ENCODE measurements at regions not wholly inside any gene's neighbourhood (a gene's known extent, or its start where the extent isn't known, plus 50 kb on each side); places are given as distances from the start of the nearest gene placed in this dataset.
"Not testable (repeated sequence)": the region's sequence is repeated elsewhere in the genome, so short reads cannot be mapped to it uniquely, and the experiment has no call there.

GRCh38 chr2:210963386-210963785 is 407.0 kb downstream of the CPS1 start:
- no peak for DNase-seq

- no peak for DNase-seq
These were observed 407.9 kb downstream of the CPS1 start for GRCh38 chr2:210964141-210964764.

GRCh38 chr2:210965472-210965871 is 409.1 kb downstream of the CPS1 start:
- DNase-seq = no peak

DNA sequence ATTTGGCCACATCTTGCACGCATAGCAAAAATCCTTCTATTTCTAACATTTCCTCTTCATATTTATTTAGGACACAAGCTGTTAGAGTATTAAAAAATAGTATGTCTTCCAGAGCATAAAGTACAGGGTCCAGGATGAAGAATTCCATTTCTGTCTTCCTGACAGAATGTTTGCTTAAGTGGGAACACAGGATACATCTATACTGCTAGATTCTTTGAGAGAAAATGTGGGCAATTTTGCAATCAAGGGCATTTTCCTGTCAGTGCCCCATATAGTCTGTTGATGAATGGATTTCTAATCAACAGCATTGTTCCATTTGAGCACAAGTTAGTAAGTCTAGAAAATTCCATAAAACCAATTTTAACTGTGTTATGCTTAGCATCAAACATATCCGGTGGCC is 409.9 kb downstream of the CPS1 start:
- DNase-seq = no peak

DNA sequence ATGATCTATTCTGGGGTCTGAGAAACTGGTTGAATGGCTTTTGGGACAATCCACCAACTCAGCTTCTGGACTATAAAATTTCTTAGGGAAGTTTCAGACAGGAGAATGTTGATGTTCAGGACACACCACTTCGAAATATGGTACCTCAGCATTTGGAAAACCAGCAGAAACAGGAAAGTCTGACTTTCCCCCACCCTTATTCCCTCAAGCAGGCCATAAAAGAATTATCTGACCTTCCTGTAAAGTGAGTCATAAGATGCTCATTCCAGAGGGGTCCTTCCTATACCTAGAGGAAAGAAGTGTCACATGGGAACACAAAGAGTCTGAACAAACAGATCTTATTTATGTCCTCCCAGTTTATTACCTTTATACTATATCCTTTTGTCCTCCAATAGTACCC is 415.0 kb downstream of the CPS1 start:
- DNase-seq = no peak

DNA sequence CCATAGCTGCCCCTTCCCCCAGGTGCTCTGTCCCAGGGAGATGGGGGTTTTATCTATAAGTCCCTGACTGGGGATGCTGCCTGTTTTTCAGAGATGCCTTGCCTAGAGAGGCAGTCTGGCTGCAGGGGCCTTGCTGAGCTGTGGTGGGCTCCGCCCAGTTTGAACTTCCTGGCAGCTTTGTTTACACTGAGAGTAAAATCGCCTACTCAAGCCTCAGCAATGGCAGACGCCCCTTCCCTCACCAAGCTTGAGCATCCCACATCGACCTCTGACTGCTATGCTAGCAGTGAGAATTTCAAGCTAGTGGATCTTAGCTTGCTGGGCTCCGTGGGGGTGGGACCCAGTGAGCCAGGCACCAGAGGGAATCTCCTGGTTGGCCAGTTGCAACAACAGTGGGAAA is 430.4 kb downstream of the CPS1 start:
- not testable (repeated sequence) for DNase-seq

- no peak for DNase-seq
These were observed 434.7 kb downstream of the CPS1 start for GRCh38 chr2:210991107-210991506.

DNA sequence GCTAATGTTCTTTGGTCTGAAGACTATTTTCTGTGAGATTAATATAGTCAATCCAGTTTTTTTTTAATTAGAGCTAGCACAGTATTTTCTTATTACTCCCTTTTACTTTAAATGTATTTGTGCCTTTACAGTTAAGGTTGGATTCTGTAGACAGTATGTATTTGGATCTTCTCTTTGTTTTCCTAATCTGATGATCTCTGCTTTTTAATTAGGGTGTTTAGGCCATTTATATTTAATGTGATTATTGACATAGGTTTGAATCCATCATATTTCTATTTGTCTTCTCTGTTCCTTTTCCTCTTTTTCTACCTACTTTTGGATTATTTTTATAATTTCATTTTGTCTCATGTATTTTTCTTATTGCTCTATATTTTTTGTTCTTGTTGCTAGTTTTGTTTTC is 437.7 kb downstream of the CPS1 start:
- DNase-seq = no peak

GRCh38 chr2:210997373-210997772 is 441.0 kb downstream of the CPS1 start:
- DNase-seq = no peak

DNA sequence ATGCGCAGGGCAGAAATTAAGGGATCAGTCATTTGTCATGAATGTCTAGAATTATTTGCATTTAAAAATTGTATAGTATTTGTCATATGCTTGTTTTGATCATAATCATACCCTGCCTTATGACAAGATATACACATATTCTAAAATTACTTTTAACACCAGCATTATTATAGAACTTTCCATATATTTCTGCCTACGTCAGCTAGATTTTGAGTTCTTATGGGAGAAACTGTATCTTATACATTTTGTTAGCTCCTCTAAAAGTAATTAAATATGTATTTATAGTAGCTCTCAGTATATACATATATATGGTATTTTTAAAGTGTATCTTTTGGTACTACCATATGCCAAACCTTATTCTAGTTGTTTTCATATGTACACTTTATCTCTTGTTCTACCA is 441.9 kb downstream of the CPS1 start:
- no peak for DNase-seq

DNA sequence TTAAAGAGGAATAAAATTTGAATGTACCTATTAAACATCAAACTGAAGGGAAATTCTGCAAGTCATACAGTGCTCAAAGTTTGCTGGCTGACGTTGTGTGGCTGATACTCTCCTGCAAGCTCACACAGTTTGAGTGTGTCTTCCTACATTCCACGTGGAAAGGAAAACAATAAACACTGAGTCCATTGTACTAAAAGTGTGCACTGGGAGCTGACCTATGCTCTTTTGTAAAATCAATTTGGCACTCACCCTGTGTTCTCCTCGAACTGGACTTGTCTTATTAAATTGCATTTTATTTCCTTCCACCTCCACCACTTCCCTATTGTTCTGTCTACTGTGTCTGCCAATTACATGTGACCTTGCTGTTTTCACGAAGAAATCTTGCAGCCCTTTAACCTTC is 458.0 kb downstream of the CPS1 start:
- no peak for DNase-seq

GRCh38 chr2:211014906-211015305 is 458.5 kb downstream of the CPS1 start:
- no peak for DNase-seq

DNA sequence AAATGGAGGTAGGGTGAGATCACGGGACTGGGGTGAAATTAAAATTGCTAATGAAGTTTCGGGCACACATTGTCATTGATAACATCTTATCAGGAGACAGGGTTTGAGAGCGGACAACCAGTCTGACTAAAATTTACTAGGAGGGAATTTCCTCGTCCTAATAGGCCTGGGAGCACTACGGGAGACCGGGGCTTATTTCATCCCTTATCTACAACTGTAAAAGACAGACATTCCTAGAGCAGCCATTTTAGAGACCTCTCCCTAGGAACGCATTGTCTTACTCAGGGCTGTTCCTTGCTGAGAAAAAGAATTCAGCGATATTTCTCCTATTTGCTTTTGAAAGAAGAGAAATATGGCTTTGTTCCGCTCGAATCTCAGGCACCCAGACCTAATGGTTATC is 468.7 kb downstream of the CPS1 start:
- not testable (repeated sequence) for DNase-seq

- no peak for DNase-seq
These were observed 469.7 kb downstream of the CPS1 start for GRCh38 chr2:211026109-211026508.

- DNase-seq = no peak
These were observed 471.6 kb downstream of the CPS1 start for GRCh38 chr2:211027976-211028375.

- no peak for DNase-seq
These were observed 477.4 kb downstream of the CPS1 start for GRCh38 chr2:211033765-211034164.

DNA sequence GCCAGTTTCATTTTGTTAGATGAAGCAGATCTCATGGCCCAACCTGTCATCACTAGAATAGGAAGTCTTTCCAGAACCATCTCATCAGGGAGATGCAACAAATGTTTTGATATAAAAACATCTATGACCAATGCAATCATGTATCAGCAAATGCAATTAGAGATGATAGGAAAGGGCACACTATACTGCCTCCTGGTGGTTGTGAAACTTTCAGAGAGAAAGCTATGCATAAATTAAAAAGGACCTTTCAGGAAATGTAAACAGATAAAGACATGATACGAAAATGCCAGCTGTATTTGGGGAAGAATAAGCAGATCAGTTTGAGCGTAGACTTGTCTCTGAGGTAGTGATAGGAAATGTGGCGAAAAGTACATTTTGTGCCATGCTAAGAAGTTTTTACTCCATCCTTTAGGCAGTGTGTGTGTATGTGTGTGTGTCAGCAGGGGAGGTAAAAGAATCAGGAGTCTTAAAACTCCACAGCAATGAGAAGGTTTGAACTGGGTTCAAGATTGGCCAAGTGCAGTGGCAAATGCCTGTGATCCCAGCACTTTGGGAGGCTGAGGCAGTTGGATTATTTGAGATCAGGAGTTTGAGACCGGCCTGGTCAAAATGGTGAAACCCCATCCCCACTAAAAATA is 479.3 kb downstream of the CPS1 start:
- peak; percentile 20 for DNase-seq

- DNase-seq = no peak
These were observed 488.6 kb downstream of the CPS1 start for GRCh38 chr2:211045025-211045424.

DNA sequence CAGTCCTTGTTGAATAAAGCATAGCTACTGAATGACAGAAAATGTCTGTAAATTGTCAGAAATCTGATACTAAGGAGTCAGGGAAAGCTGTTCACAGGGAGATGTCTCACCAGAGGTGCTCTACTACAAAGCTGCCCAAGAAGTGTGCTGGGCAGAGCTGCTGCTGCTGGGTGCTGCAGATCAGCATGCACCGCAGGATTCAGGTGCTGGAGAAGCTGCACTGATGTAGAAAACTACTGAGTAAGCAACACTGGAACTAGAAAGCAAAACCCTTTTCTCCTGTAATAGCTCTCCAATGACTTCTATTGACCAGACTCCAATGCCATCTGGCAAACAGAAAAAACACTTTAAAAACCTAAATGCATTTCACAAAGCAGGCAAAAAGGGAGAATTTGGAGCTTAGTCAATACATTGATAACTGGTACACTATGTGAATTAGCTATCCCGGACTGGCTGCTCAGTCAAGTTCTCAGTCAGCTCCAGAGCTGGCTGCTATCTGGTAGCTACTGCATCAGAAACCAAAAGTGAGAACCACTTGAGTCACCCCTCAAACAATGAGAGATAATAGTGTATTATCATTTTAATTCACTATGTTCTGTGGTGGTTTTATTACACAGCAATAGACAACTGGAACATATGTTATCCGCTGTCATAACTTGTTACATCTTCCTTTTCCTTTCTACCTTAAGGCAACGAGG is 493.1 kb downstream of the CPS1 start:
- no peak for DNase-seq

DNA sequence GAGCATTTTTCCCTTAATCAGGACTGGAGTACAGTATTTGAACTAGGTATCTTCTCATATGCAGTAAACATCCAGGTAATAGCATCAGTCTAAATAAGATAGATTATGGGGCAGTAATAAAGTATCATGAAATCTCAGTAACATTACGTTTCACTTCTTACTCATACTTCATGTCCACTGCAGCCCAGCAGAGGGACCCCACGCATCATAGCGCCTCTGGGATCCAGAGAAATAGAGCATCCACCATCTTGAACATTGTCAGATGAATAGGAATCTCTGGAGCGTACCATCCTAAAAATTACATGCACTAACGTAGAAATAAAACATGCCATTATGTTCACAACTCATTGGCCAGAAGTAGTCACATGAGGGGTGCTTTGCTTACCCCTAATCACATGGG is 499.0 kb downstream of the CPS1 start:
- DNase-seq = no peak

DNA sequence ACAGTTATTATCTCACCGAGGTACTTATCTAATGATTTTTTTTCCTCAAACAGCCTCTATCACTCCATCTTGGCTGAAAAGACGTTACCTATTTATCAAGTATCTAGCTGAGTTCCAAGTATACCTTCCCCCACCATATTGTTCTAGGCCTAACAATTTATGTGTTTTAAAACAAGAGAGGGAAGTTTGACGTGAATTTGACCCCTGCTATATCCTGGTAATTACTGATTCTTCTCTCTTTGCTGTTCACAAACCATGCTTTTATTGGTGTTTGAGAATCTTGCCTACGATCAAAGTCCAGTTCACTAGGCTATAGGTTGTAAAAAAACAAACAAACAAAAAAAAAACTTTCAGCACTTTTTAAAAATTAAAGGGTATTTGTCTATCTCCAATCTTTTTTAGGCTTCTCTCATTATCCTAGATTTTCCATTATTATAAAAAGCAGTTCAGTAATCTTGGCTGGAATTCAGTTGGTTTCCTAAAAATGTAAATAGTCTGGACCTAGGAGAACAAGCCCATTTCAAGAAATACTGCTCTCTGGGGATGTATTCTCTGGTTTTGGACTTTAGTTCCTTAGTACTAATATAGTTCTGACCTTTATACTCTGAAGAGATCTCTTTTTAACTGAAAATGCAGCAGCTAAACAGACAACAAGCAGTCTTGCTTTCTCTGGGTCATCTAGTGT is 505.4 kb downstream of the CPS1 start:
- no peak for DNase-seq

DNA sequence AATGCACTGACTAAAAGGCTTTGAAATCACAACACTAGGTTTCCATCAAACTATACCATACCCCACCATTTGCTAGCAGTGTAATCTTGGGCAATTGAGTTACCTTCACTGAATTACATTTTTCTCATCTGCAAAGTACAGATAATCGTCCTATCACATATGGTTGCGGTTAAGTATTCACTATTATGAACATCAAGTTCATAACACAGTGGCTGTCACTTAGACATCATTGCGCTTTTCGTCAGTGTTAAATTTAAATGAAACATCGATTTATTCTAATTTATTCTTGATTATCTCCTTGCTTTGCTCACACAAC is 505.9 kb downstream of the CPS1 start:
- no peak for DNase-seq

- DNase-seq = no peak
These were observed 510.6 kb downstream of the CPS1 start for GRCh38 chr2:211067029-211067428.
